ENCODE measurements at regions not wholly inside any gene's neighbourhood (a gene's known extent, or its start where the extent isn't known, plus 50 kb on each side); places are given as distances from the start of the nearest gene placed in this dataset.

DNA sequence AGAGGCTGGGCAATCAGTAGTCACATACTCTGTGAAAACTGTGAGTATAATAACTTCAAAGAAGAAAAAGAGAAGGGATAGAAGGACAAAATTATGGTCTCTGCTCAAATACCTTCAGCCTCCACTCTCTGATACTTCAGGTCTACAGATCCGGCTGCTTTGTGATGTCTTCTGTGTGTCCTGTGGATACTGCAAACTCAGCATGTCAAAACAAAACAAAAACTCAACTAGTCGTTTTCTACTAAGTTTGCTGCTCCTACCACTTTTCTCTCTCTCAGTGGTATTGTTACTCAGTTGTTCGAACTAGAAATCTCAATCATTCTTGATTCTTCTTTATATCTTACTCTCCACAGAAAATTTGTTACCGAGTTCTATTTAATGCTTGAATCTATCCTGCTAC is 202.4 kb upstream of the ANK2 start:
- Histone ChIP-seq H2BK120ac (ENCODE audit: low read depth, low read length) (no peak overlapping the region), H3K14ac (replicated peaks; ENCODE audit: low read depth, low read length) (no peak overlapping the region), H3K9me3 (ENCODE audit: control insufficient read depth, insufficient read depth, low read length) (no peaks in the 10 kb centered on the region), H2AFZ (replicated peaks; ENCODE audit: low read length, poor library complexity) (no peak overlapping the region), H3K9ac (ENCODE audit: low read depth, low read length) (no peak overlapping the region), H2AK9ac (replicated peaks; ENCODE audit: low read depth, low read length, poor library complexity) (no peak overlapping the region), H4K8ac (ENCODE audit: low read depth in 2 of 2, low read length in 2 of 2) (no peak overlapping the region), H4K91ac (ENCODE audit: insufficient read depth, low read depth, low read length) (no peak overlapping the region), H3K9me1 (ENCODE audit: insufficient read depth, low read length) (no peaks in the 10 kb centered on the region), H3K4me2 (ENCODE audit: low read depth, low read length) (no peak overlapping the region), H3K36me3 (ENCODE audit: control insufficient read depth, insufficient read depth, low read length) (no peaks in the 10 kb centered on the region), H3K79me1 (ENCODE audit: low read depth in 1 of 2, low read length in 2 of 2) (no peaks in the 10 kb centered on the region), H2BK5ac (ENCODE audit: low read depth, low read length, poor library complexity, severe bottlenecking) (no peak overlapping the region), H3K4me1 (ENCODE audit: control insufficient read depth, insufficient read depth, low read length) (no peaks in the 10 kb centered on the region), H3K4me3 (ENCODE audit: insufficient read depth, low read depth, low read length) (no peak overlapping the region), H2BK15ac (ENCODE audit: low read depth, low read length) (no peak overlapping the region), H3K27me3 (ENCODE audit: control insufficient read depth, insufficient read depth, low read length) (no peaks in the 10 kb centered on the region), H4K20me1 (ENCODE audit: insufficient read depth, low read length) (no peaks in the 10 kb centered on the region), H4K5ac (ENCODE audit: low read depth, low read length) (no peak overlapping the region), H2AK5ac (ENCODE audit: low read depth, low read length) (no peak overlapping the region), H3K18ac (ENCODE audit: low read depth, low read length) (no peak overlapping the region), H2BK20ac (ENCODE audit: low read depth, low read length) (no peak overlapping the region), H3K4ac (ENCODE audit: low read depth, low read length) (no peak overlapping the region), H3K23ac (ENCODE audit: low read depth, low read length) (no peak overlapping the region), H3K56ac (ENCODE audit: extremely low read depth, insufficient read depth, low read length) (no peak overlapping the region), H3K27ac (ENCODE audit: insufficient read depth, low read length) (no peak overlapping the region)
- no TSS peak for BruUV-seq (replicated peaks)
- TF ChIP-seq SMC3 (IDR thresholded peaks at IDR 0.05; ENCODE audit: low read depth, low read length): no peak
- dilution Hi-C loops (cut with HindIII; ENCODE audit: low sequenced_read_pairs, unreplicated experiment): no loop called here
- in situ Hi-C loops (cut with MboI; ENCODE audit: low sequenced_read_pairs): no loop called here
- intact Hi-C loops (cut with micrococcal nuclease): no loop called here
- POLR2A ChIA-PET (ENCODE audit: unreplicated experiment): no interaction called here
- no peak for ATAC-seq (ENCODE audit: low read depth)
- CTCF ChIA-PET: no interaction called here
- no peak for DNase-seq
- 100% methylated on average over 1 of the region's 4 CpGs; no CpG with 5 or more reads in 1 of the 2 experiments for WGBS, 2 experiments (ENCODE audit: extremely low coverage in 2 of 2, insufficient read length in 1 of 2)

Measured in IMR-90 (cell line).